GM12892 (cell line): ENCODE measurements at regions not wholly inside any gene's neighbourhood (a gene's known extent, or its start where the extent isn't known, plus 50 kb on each side); places are given as distances from the start of the nearest gene placed in this dataset.

ENCODE experiments used
- POLR2A ChIP-seq: IDR thresholded peaks from 2 replicates; pipeline ENCODE4 v1.6.1; 2011; ENCODE audit warnings: low read depth, low read length, control low read depth
- POLR2AphosphoS5 ChIP-seq: IDR thresholded peaks from 2 replicates; pipeline ENCODE4 v1.6.1; 2011; ENCODE audit warnings: low read depth, low read length, control low read depth

- TF ChIP-seq POLR2AphosphoS5 = no peak
- no peak for TF ChIP-seq POLR2A
Observed at GRCh38 chr1:65741993-65742392, 50.7 kb upstream of the PDE4B start.
